Keratinocyte (primary cell): ENCODE measurements at regions not wholly inside any gene's neighbourhood (a gene's known extent, or its start where the extent isn't known, plus 50 kb on each side); places are given as distances from the start of the nearest gene placed in this dataset.

Source experiments
- EZH2 ChIP-seq: IDR thresholded peaks from one replicate; pipeline ENCODE4 v1.6.1; 2012; ENCODE audit warnings: inconsistent platforms, mild to moderate bottlenecking, low read length, moderate library complexity
- TF ChIP-seq, protein P1 (sequence below), 3 experiments: IDR thresholded peaks in 1 of 3; conservative IDR thresholded peaks in 1 of 3; optimal IDR thresholded peaks in 1 of 3; 2 replicates in 2 of 3; 3 replicates in 1 of 3; pipeline versions ENCODE3 to v1.5.1; 2011; ENCODE audit warnings: low read length in 3 of 3, mild to moderate bottlenecking in 3 of 3, moderate library complexity in 2 of 3, control low read depth in 1 of 3, inconsistent platforms in 1 of 3; ENCODE audit not compliant: insufficient read depth in 2 of 3; ENCODE audit errors: extremely low read depth in 1 of 3

- TF ChIP-seq, protein P1, sequence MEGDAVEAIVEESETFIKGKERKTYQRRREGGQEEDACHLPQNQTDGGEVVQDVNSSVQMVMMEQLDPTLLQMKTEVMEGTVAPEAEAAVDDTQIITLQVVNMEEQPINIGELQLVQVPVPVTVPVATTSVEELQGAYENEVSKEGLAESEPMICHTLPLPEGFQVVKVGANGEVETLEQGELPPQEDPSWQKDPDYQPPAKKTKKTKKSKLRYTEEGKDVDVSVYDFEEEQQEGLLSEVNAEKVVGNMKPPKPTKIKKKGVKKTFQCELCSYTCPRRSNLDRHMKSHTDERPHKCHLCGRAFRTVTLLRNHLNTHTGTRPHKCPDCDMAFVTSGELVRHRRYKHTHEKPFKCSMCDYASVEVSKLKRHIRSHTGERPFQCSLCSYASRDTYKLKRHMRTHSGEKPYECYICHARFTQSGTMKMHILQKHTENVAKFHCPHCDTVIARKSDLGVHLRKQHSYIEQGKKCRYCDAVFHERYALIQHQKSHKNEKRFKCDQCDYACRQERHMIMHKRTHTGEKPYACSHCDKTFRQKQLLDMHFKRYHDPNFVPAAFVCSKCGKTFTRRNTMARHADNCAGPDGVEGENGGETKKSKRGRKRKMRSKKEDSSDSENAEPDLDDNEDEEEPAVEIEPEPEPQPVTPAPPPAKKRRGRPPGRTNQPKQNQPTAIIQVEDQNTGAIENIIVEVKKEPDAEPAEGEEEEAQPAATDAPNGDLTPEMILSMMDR (optimal IDR thresholded peaks at IDR 0.05 in 1 of 3, IDR thresholded peaks at IDR 0.05 in 1 of 3, conservative IDR thresholded peaks at IDR 0.05 in 1 of 3; ENCODE audit: extremely low read depth in 1 of 3, insufficient read depth in 2 of 3, low read length in 3 of 3) = no peak
- no peak for TF ChIP-seq EZH2
Observed at GRCh38 chr1:168372307-168372706, 91.6 kb downstream of the TBX19 start.
